ENCODE measurements at regions not wholly inside any gene's neighbourhood (a gene's known extent, or its start where the extent isn't known, plus 50 kb on each side); places are given as distances from the start of the nearest gene placed in this dataset.

DNA sequence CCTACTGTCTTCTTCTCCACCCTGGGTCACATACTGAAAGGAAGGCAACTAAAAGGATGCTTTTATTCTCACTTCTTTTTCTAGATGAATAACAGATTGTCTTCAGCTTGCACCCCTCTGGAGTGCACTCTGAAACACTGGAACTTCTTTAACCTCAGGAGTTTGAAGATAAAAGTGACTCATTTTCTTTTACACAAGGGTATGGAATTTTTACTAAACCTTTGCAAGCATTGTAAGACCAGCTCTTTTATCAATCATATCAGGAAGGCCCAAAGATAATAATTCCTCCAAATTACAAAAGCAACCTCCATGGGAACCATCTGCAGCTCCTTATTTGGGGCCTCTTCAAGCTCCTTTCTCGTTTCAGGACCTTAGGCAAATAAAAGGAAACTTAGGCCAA is 193.5 kb upstream of the KIF2B start:
- intact Hi-C loops (cut with micrococcal nuclease), result loop anchor here (5.0 kb wide), 1 partner anchor 93 kb away; no protein-coding TSS in a partner anchor
- H3K4me1 ChIP-seq (ENCODE audit: control insufficient read depth, insufficient read depth, low read length), result no peaks in the 10 kb centered on the region

More for the DNA sequence above, 193.5 kb upstream of the KIF2B start:
- TF ChIP-seq RAD21 (IDR thresholded peaks at IDR 0.05; ENCODE audit: low read length) (no peak), RFX5 (IDR thresholded peaks at IDR 0.05; ENCODE audit: low read depth, low read length) (no peak), FOS (IDR thresholded peaks at IDR 0.05; ENCODE audit: low read depth, low read length) (no peak), MXI1 (IDR thresholded peaks at IDR 0.05; ENCODE audit: borderline replicate concordance, low read depth, low read length) (no peak), SMC3 (IDR thresholded peaks at IDR 0.05; ENCODE audit: low read depth, low read length) (no peak), NFE2L2 (IDR thresholded peaks at IDR 0.05; ENCODE audit: low read depth, low read length) (no peak), CEBPB (IDR thresholded peaks at IDR 0.05; ENCODE audit: low read depth, low read length) (no peak)
- TF ChIP-seq, protein P1, sequence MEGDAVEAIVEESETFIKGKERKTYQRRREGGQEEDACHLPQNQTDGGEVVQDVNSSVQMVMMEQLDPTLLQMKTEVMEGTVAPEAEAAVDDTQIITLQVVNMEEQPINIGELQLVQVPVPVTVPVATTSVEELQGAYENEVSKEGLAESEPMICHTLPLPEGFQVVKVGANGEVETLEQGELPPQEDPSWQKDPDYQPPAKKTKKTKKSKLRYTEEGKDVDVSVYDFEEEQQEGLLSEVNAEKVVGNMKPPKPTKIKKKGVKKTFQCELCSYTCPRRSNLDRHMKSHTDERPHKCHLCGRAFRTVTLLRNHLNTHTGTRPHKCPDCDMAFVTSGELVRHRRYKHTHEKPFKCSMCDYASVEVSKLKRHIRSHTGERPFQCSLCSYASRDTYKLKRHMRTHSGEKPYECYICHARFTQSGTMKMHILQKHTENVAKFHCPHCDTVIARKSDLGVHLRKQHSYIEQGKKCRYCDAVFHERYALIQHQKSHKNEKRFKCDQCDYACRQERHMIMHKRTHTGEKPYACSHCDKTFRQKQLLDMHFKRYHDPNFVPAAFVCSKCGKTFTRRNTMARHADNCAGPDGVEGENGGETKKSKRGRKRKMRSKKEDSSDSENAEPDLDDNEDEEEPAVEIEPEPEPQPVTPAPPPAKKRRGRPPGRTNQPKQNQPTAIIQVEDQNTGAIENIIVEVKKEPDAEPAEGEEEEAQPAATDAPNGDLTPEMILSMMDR (conservative IDR thresholded peaks at IDR 0.05; ENCODE audit: low read depth, low read length), result no peak
- TF ChIP-seq, protein P2, sequence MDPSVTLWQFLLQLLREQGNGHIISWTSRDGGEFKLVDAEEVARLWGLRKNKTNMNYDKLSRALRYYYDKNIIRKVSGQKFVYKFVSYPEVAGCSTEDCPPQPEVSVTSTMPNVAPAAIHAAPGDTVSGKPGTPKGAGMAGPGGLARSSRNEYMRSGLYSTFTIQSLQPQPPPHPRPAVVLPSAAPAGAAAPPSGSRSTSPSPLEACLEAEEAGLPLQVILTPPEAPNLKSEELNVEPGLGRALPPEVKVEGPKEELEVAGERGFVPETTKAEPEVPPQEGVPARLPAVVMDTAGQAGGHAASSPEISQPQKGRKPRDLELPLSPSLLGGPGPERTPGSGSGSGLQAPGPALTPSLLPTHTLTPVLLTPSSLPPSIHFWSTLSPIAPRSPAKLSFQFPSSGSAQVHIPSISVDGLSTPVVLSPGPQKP (IDR thresholded peaks at IDR 0.05; ENCODE audit: borderline replicate concordance, low read depth, low read length), result no peak
- TF ChIP-seq, protein P3, sequence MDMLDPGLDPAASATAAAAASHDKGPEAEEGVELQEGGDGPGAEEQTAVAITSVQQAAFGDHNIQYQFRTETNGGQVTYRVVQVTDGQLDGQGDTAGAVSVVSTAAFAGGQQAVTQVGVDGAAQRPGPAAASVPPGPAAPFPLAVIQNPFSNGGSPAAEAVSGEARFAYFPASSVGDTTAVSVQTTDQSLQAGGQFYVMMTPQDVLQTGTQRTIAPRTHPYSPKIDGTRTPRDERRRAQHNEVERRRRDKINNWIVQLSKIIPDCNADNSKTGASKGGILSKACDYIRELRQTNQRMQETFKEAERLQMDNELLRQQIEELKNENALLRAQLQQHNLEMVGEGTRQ (IDR thresholded peaks at IDR 0.05; ENCODE audit: low read depth, low read length), result no peak
- Histone ChIP-seq H4K91ac (ENCODE audit: insufficient read depth, low read depth, low read length) (0 out of 2 replicates have a peak overlapping the region, but pooled peaks have one; percentile 9), H2BK5ac (ENCODE audit: low read depth, low read length, poor library complexity, severe bottlenecking) (no peak overlapping the region), H3K36me3 (ENCODE audit: control insufficient read depth, insufficient read depth, low read length) (no peaks in the 10 kb centered on the region), H3K56ac (ENCODE audit: extremely low read depth, insufficient read depth, low read length) (no peak overlapping the region), H2AK9ac (replicated peaks; ENCODE audit: low read depth, low read length, poor library complexity) (no peak overlapping the region), H4K5ac (ENCODE audit: low read depth, low read length) (no peak overlapping the region), H3K23ac (ENCODE audit: low read depth, low read length) (no peak overlapping the region), H2AFZ (replicated peaks; ENCODE audit: low read length, poor library complexity) (no peak overlapping the region), H3K4ac (ENCODE audit: low read depth, low read length) (0 out of 2 replicates have a peak overlapping the region, but pooled peaks have one; percentile 1), H3K27ac (ENCODE audit: insufficient read depth, low read length) (no peak overlapping the region), H2AK5ac (ENCODE audit: low read depth, low read length) (no peak overlapping the region), H3K9ac (ENCODE audit: low read depth, low read length) (no peak overlapping the region), H4K20me1 (ENCODE audit: insufficient read depth, low read length) (no peaks in the 10 kb centered on the region), H3K18ac (ENCODE audit: low read depth, low read length) (no peak overlapping the region), H3K27me3 (ENCODE audit: control insufficient read depth, insufficient read depth, low read length) (no peaks in the 10 kb centered on the region), H3K9me1 (ENCODE audit: insufficient read depth, low read length) (no peaks in the 10 kb centered on the region), H2BK15ac (ENCODE audit: low read depth, low read length) (no peak overlapping the region), H3K4me3 (ENCODE audit: insufficient read depth, low read depth, low read length) (no peak overlapping the region), H3K9me3 (ENCODE audit: control insufficient read depth, insufficient read depth, low read length) (peaks cover 2% of the 10 kb centered on the region; the same call in 1 of the 2 replicates), H3K79me1 (ENCODE audit: low read depth in 1 of 2, low read length in 2 of 2) (no peaks in the 10 kb centered on the region), H4K8ac (ENCODE audit: low read depth in 2 of 2, low read length in 2 of 2) (0 out of 4 replicates have a peak overlapping the region, but pooled peaks of 1 of the 2 experiments have one; percentile 9), H2BK20ac (ENCODE audit: low read depth, low read length) (no peak overlapping the region), H3K14ac (replicated peaks; ENCODE audit: low read depth, low read length) (no peak overlapping the region), H3K4me2 (ENCODE audit: low read depth, low read length) (no peak overlapping the region), H2BK120ac (ENCODE audit: low read depth, low read length) (peak overlapping the region; percentile 71; the same call in 1 of the 2 replicates)
- no TSS peak for BruUV-seq (replicated peaks)
- dilution Hi-C loops (cut with HindIII; ENCODE audit: low sequenced_read_pairs, unreplicated experiment), result no loop called here
- in situ Hi-C loops (cut with MboI; ENCODE audit: low sequenced_read_pairs), result no loop called here
- no peak for ATAC-seq (ENCODE audit: low read depth)
- WGBS, 2 experiments (ENCODE audit: extremely low coverage in 2 of 2, insufficient read length in 1 of 2), result no CpG with 5 or more reads among the region's 1 CpG
- POLR2A ChIA-PET (ENCODE audit: unreplicated experiment), result no interaction called here
- CTCF ChIA-PET, result no interaction called here
- peak; percentile 30 for DNase-seq

All from IMR-90 (cell line).